Left lung (tissue), 4 donors: ENCODE measurements at regions not wholly inside any gene's neighbourhood (a gene's known extent, or its start where the extent isn't known, plus 50 kb on each side); places are given as distances from the start of the nearest gene placed in this dataset.

ENCODE experiments used
- ATAC-seq: fragments of 200-7000 bp; cut with Tn5 transposase; one replicate; pipeline ENCODE4 v1.9.1; 2020; ENCODE audit warnings: moderate library complexity
- DNase-seq, 4 donors: peaks; one replicate each; pipeline ENCODE4 v3.0.0-alpha.2; 2013 to 2020
- H3K27ac ChIP-seq, 2 donors: fragments of 200-600 bp; sonication (generic) in 1 of 2; one replicate each; pipeline versions ENCODE4 v1.5.0 to v1.8.0; 2020 to 2021
- H3K27me3 ChIP-seq, 2 donors: fragments of 200-600 bp; sonication (generic) in 1 of 2; one replicate each; pipeline versions ENCODE4 v1.5.0 to v1.8.0; 2020 to 2021
- H3K36me3 ChIP-seq, 2 donors: fragments of 200-600 bp; sonication (generic) in 1 of 2; one replicate each; pipeline versions ENCODE4 v1.5.0 to v1.8.0; 2020 to 2021
- H3K4me1 ChIP-seq, 2 donors: fragments of 200-600 bp; one replicate each; pipeline ENCODE4 v1.8.0; 2021
- H3K4me3 ChIP-seq, 2 donors: fragments of 200-600 bp; sonication (generic) in 1 of 2; one replicate each; pipeline versions ENCODE4 v1.5.0 to v1.8.0; 2020 to 2021; ENCODE audit warnings: mild to moderate bottlenecking in 1 of 2
- H3K9me3 ChIP-seq, 2 donors: fragments of 200-600 bp; sonication (generic) in 1 of 2; one replicate each; pipeline versions ENCODE4 v1.5.0 to v1.8.0; 2020 to 2021
- CTCF ChIP-seq, 2 donors: fragments of 200-600 bp; sonication (generic) in 1 of 2; IDR thresholded peaks; one replicate each; pipeline versions ENCODE4 v1.5.0 to v1.8.0; 2021; ENCODE audit warnings: antibody characterized with exemption in 2 of 2
- intact Hi-C, 2 donors: fragments of 100-400 bp; cut with DNase I; formaldehyde crosslinking; loops; one replicate each; pipeline versions ENCODE4 v1.11.2 to v1.14.2; 2022
- donor health status: DM: no; HTN: yes; CAD: no.
- donor health status: DM: no; HTN: no; CAD: no.

GRCh38 chr3:150218236-150218635, 189.9 kb upstream of the TSC22D2 start:
- no peak overlapping the region for H3K27ac ChIP-seq
- DNase-seq: no peak
- TF ChIP-seq CTCF (IDR thresholded peaks at IDR 0.05): no peak
- intact Hi-C loops: no loop called here
- H3K27me3 ChIP-seq: peaks cover 0 to 13% of the 10 kb centered on the region in 2 donors
- no peak overlapping the region for H3K4me3 ChIP-seq
- no peak for ATAC-seq
- no peaks in the 10 kb centered on the region for H3K36me3 ChIP-seq
- peaks cover 0 to 4% of the 10 kb centered on the region in 2 donors for H3K9me3 ChIP-seq
- H3K4me1 ChIP-seq: peaks cover 0 to 6% of the 10 kb centered on the region in 2 donors

GRCh38 chr3:150217691-150218090, 190.4 kb upstream of the TSC22D2 start:
- intact Hi-C loops: no loop called here
- Histone ChIP-seq H3K27ac (no peak overlapping the region), H3K9me3 (peaks cover 0 to 4% of the 10 kb centered on the region in 2 donors), H3K27me3 (peaks cover 0 to 13% of the 10 kb centered on the region in 2 donors), H3K4me3 (no peak overlapping the region), H3K4me1 (peaks cover 0 to 6% of the 10 kb centered on the region in 2 donors), H3K36me3 (no peaks in the 10 kb centered on the region)
- no peak for DNase-seq
- no peak for TF ChIP-seq CTCF (IDR thresholded peaks at IDR 0.05)
- ATAC-seq: no peak

DNA sequence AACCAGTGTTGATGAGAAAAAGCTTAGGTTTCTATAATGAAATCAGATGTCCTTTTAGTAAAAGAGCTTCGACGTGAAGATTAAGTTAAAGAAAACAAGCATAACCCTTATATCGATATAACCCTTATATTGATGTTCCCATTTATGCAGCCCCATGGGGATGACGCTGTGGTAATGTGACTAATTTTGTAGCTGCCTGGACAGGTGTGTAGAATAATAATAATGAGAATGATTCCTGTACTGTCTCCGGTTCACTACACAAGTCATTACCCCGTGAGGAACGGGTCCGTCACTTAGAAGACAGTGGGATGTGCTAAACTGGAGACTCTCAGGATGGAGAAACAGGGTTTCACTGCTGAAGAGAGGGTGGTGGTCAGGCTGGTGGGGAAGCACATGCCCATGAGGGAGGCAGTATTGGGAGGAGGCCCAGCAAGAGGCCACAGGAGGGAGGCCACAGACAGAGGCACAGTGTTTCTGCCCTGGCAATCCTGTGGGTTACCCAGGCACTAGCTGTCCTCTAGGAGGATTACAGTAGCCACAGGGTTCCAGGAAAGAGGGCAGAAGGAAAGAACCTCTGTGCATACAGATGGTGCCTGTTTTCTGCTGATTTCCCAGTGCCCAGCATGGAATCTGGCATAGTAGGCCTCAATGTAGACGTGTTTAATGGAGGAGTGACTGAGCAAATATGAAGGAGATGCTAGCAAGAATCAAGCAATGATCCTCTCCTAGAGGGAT, 191.1 kb upstream of the TSC22D2 start:
- intact Hi-C loops: no loop called here
- Histone ChIP-seq H3K4me3 (no peak overlapping the region), H3K36me3 (no peaks in the 10 kb centered on the region), H3K27ac (no peak overlapping the region), H3K27me3 (peaks cover 0 to 13% of the 10 kb centered on the region in 2 donors), H3K4me1 (peaks cover 0 to 6% of the 10 kb centered on the region in 2 donors), H3K9me3 (peaks cover 0 to 4% of the 10 kb centered on the region in 2 donors)
- DNase-seq (no peak), ATAC-seq (no peak)
- no peak for TF ChIP-seq CTCF (IDR thresholded peaks at IDR 0.05)

GRCh38 chr3:150216041-150216811, 191.9 kb upstream of the TSC22D2 start:
- H3K36me3 ChIP-seq: no peaks in the 10 kb centered on the region
- H3K9me3 ChIP-seq: peaks cover 0 to 4% of the 10 kb centered on the region in 2 donors
- no peak overlapping the region for H3K4me3 ChIP-seq
- H3K4me1 ChIP-seq: peaks cover 0 to 5% of the 10 kb centered on the region in 2 donors
- H3K27ac ChIP-seq: no peak overlapping the region
- TF ChIP-seq CTCF (IDR thresholded peaks at IDR 0.05): no peak
- ATAC-seq: peak; percentile 54
- DNase-seq: peak in 1 of 4 donors; percentile 69
- intact Hi-C loops: no loop called here
- H3K27me3 ChIP-seq: peaks cover 0 to 10% of the 10 kb centered on the region in 2 donors

DNA sequence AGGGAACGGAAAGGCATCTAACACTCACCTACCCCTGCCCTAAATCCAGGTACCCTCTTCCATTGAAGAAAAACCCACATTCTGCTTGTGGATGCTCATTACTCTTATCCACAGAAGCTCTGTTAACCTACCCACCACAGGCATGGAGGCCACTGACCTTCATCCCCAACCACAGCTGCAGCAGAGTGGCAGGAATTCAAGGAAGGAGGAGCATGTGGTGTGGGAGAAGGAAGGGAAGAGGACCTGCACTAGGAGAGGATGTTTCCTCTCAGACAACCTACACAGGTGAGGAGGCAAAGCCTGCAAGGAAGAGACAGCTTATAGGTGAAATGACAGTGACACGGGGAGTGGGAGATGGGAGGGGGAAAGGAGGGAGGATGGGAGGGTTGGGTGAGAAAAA, 192.5 kb upstream of the TSC22D2 start:
- Histone ChIP-seq H3K27ac (no peak overlapping the region), H3K27me3 (peaks cover 0 to 4% of the 10 kb centered on the region in 2 donors), H3K36me3 (no peaks in the 10 kb centered on the region), H3K4me1 (no peaks in the 10 kb centered on the region), H3K9me3 (peaks cover 0 to 4% of the 10 kb centered on the region in 2 donors), H3K4me3 (no peak overlapping the region)
- intact Hi-C loops: no loop called here
- no peak for TF ChIP-seq CTCF (IDR thresholded peaks at IDR 0.05)
- ATAC-seq: no peak
- DNase-seq: no peak
